SH-SY5Y (cell line): ENCODE measurements at regions not wholly inside any gene's neighbourhood (a gene's known extent, or its start where the extent isn't known, plus 50 kb on each side); places are given as distances from the start of the nearest gene placed in this dataset.

ENCODE experiments used
- GATA2 ChIP-seq: IDR thresholded peaks from 2 replicates; pipeline ENCODE4 v1.6.1; 2011; ENCODE audit warnings: mild to moderate bottlenecking, low read depth, low read length
- GATA3 ChIP-seq: IDR thresholded peaks from 2 replicates; pipeline ENCODE4 v1.6.1; 2011; ENCODE audit warnings: low read depth, mild to moderate bottlenecking, low read length, moderate library complexity

DNA sequence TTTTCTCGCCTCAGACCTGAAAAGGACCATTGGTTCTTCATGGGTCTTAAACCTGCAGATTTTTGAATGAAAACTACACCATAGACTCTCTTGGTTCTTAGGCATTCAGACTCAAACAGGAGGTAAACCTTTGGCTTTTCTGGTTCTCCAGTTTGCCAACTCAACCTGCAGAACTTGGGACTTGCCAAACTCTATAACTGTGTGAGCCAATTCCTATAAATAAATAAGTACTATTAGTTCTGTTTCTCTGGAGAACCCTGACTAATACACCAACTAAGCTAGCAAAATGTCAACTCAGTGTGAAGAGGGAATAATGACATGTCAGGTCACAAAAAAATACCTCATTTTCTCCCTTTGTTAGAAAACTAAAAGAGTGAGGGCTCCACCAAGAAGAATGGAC, 374.6 kb downstream of the RAB28 start:
- TF ChIP-seq GATA3: no peak
- no peak for TF ChIP-seq GATA2
